ENCODE measurements at regions not wholly inside any gene's neighbourhood (a gene's known extent, or its start where the extent isn't known, plus 50 kb on each side); places are given as distances from the start of the nearest gene placed in this dataset.
A peak's percentile ranks its signal among the peaks of the same experiment; 100 is the strongest.
"Not testable (repeated sequence)": the region's sequence is repeated elsewhere in the genome, so short reads cannot be mapped to it uniquely, and the experiment has no call there.

GRCh38 chr5:163309914-163310313 lies 127.5 kb upstream of the CCNG1 start:
- no peak for DNase-seq

GRCh38 chr5:163310997-163311396 lies 126.4 kb upstream of the CCNG1 start:
- no peak for DNase-seq

GRCh38 chr5:163312598-163312997 lies 124.8 kb upstream of the CCNG1 start:
- no peak for DNase-seq

- DNase-seq: not testable (repeated sequence)
Measured at GRCh38 chr5:163313049-163313448, 124.3 kb upstream of the CCNG1 start.

- not testable (repeated sequence) for DNase-seq
Measured at GRCh38 chr5:163316374-163316773, 121.0 kb upstream of the CCNG1 start.

- DNase-seq: no peak
Measured at GRCh38 chr5:163318707-163319106, 118.7 kb upstream of the CCNG1 start.

- no peak for DNase-seq
Measured at GRCh38 chr5:163321511-163321910, 115.9 kb upstream of the CCNG1 start.

- DNase-seq: no peak
Measured at GRCh38 chr5:163330723-163331668, 106.4 kb upstream of the CCNG1 start.

GRCh38 chr5:163336074-163336473 lies 101.3 kb upstream of the CCNG1 start:
- DNase-seq: not testable (repeated sequence)

GRCh38 chr5:163339148-163339547 lies 98.2 kb upstream of the CCNG1 start:
- no peak for DNase-seq

- DNase-seq: not testable (repeated sequence)
Measured at GRCh38 chr5:163340378-163340777, 97.0 kb upstream of the CCNG1 start.

GRCh38 chr5:163342306-163342705 lies 95.1 kb upstream of the CCNG1 start:
- no peak for DNase-seq

- DNase-seq: no peak
Measured at GRCh38 chr5:163345216-163345615, 92.2 kb upstream of the CCNG1 start.

GRCh38 chr5:163347671-163348070 lies 89.7 kb upstream of the CCNG1 start:
- DNase-seq: peak; percentile 23

- DNase-seq: no peak
Measured at GRCh38 chr5:163350083-163350482, 87.3 kb upstream of the CCNG1 start.

- no peak for DNase-seq
Measured at GRCh38 chr5:163352531-163352930, 84.9 kb upstream of the CCNG1 start.

GRCh38 chr5:163355811-163356210 lies 81.6 kb upstream of the CCNG1 start:
- DNase-seq: not testable (repeated sequence)

- DNase-seq: no peak
Measured at GRCh38 chr5:163357636-163358035, 79.8 kb upstream of the CCNG1 start.

GRCh38 chr5:163360656-163361055 lies 76.7 kb upstream of the CCNG1 start:
- DNase-seq: no peak

- no peak for DNase-seq
Measured at GRCh38 chr5:163361450-163361849, 75.9 kb upstream of the CCNG1 start.

- no peak for DNase-seq
Measured at GRCh38 chr5:163362840-163363371, 74.5 kb upstream of the CCNG1 start.

GRCh38 chr5:163363389-163363788 lies 74.0 kb upstream of the CCNG1 start:
- DNase-seq: no peak

GRCh38 chr5:163366757-163367156 lies 70.6 kb upstream of the CCNG1 start:
- no peak for DNase-seq

GRCh38 chr5:163369776-163370385 lies 67.5 kb upstream of the CCNG1 start:
- DNase-seq: no peak

Measured in activated T-cell treated with anti-CD3 and anti-CD28 coated beads for 4 hours (primary cell).